A549 (cell line): ENCODE measurements at regions not wholly inside any gene's neighbourhood (a gene's known extent, or its start where the extent isn't known, plus 50 kb on each side); places are given as distances from the start of the nearest gene placed in this dataset.
"Not testable (repeated sequence)": the region's sequence is repeated elsewhere in the genome, so short reads cannot be mapped to it uniquely, and the experiment has no call there.

ENCODE experiments used
- ATAC-seq, 2 experiments: fragments of 200-7000 bp in 1 of 2; fragments of >200 bp in 1 of 2; cut with Nextera tagmentation in 1 of 2; cut with Tn5 transposase in 1 of 2; 3 replicates each; pipeline versions ENCODE4 v1.8.0 to v1.9.1; 2018 to 2020; ENCODE audit warnings: mild to moderate bottlenecking in 1 of 2, moderate library complexity in 1 of 2
- CTCF ChIA-PET: fragments of 300-600 bp; sonication (Branson Sonifier 250); formaldehyde crosslinking; extraction: SDS; loops from one replicate; lab custom pipeline; 2021; ENCODE audit warnings: antibody characterized with exemption, inconsistent platforms; lab: Yijun Ruan, JAX
- POLR2A ChIA-PET: fragments of 350-600 bp; formaldehyde crosslinking; extraction: SDS; loops from one replicate; lab custom pipeline; 2021; ENCODE audit warnings: antibody characterized with exemption, inconsistent platforms; lab: Yijun Ruan, JAX
- DNase-seq, 2 experiments: peaks; one replicate each; pipeline versions ENCODE4 v3.0.0 to v3.0.0-alpha.2; 2011 to 2016; ENCODE audit warnings: low read depth in 1 of 2, low spot score in 1 of 2
- FAIRE-seq: peaks from 2 replicates; lab custom pipeline; 2011; peaks lifted over from hg19 to GRCh38; lab: Jason Lieb, UNC
- H3K27ac ChIP-seq, 2 experiments: fragments of >200 bp; sonication (Bioruptor Twin); formaldehyde crosslinking; 3 replicates each; pipeline ENCODE4 v1.5.1; 2016 to 2017
- H3K4me1 ChIP-seq: fragments of >200 bp; sonication (Bioruptor Twin); formaldehyde crosslinking; 3 replicates; pipeline ENCODE4 v1.6.1; 2016
- H3K4me2 ChIP-seq: fragments of >200 bp; sonication (Bioruptor Twin); formaldehyde crosslinking; 3 replicates; pipeline ENCODE4 v1.6.1; 2016
- H3K4me3 ChIP-seq: fragments of >200 bp; sonication (Bioruptor Twin); formaldehyde crosslinking; 3 replicates; pipeline ENCODE4 v1.5.1; 2016
- H3K9me3 ChIP-seq: fragments of >200 bp; sonication (Bioruptor Twin); formaldehyde crosslinking; 3 replicates; pipeline ENCODE4 v1.6.1; 2016
- EHF ChIP-seq: fragments of 250-450 bp; sonication (Bioruptor Pico); IDR thresholded peaks from 2 replicates; pipeline ENCODE4 v1.5.0; 2020; ENCODE audit warnings: mild to moderate bottlenecking
- EHMT2 ChIP-seq: fragments of 200-600 bp; sonication (generic); IDR thresholded peaks from 2 replicates; pipeline ENCODE4 v1.6.1; 2016; ENCODE audit warnings: antibody characterized with exemption, low read depth, mild to moderate bottlenecking, moderate library complexity
- FOSL2 ChIP-seq, 2 experiments: fragments of 450-650 bp in 1 of 2; fragments of >200 bp in 1 of 2; sonication (Bioruptor Twin) in 1 of 2; formaldehyde crosslinking; IDR thresholded peaks; 2 replicates each; pipeline versions ENCODE4 v1.5.0 to v1.6.1; 2016 to 2020; ENCODE audit warnings: mild to moderate bottlenecking in 1 of 2, moderate library complexity in 1 of 2
- FOXS1 ChIP-seq: fragments of 250-450 bp; sonication (Bioruptor Pico); IDR thresholded peaks from 2 replicates; pipeline ENCODE4 v1.5.0; 2020; ENCODE audit warnings: mild to moderate bottlenecking, moderate library complexity
- GATA3 ChIP-seq: IDR thresholded peaks from 2 replicates; pipeline ENCODE4 v1.6.1; 2012; ENCODE audit warnings: borderline replicate concordance
- HEYL ChIP-seq: fragments of 250-450 bp; sonication (Bioruptor Pico); IDR thresholded peaks from 2 replicates; pipeline ENCODE4 v1.8.0; 2021; ENCODE audit warnings: mild to moderate bottlenecking, moderate library complexity
- NFE2L2 ChIP-seq: fragments of 150-350 bp; conservative IDR thresholded peaks from 2 replicates; pipeline ENCODE4 v1.6.1; 2014; ENCODE audit warnings: low read length
- RAD21 ChIP-seq, 2 experiments: fragments of >200 bp in 1 of 2; sonication (Bioruptor Twin) in 1 of 2; formaldehyde crosslinking in 1 of 2; IDR thresholded peaks in 1 of 2; conservative IDR thresholded peaks in 1 of 2; 2 replicates in 1 of 2; 3 replicates in 1 of 2; pipeline ENCODE4 v1.6.1; 2012 to 2018; ENCODE audit warnings: inconsistent platforms in 1 of 2
- RCOR1 ChIP-seq: fragments of 150-350 bp; IDR thresholded peaks from 2 replicates; pipeline ENCODE4 v1.6.1; 2014; ENCODE audit warnings: antibody characterized with exemption, low read length, low read depth
- RFX5 ChIP-seq: fragments of 450-650 bp; IDR thresholded peaks from 2 replicates; pipeline ENCODE4 v1.7.1; 2014; ENCODE audit warnings: antibody characterized with exemption, mild to moderate bottlenecking, moderate library complexity
- SREBF2 ChIP-seq: fragments of 450-650 bp; IDR thresholded peaks from 2 replicates; pipeline ENCODE4 v1.6.1; 2014; ENCODE audit warnings: mild to moderate bottlenecking, moderate library complexity
- TP53 ChIP-seq: fragments of 250-450 bp; sonication (Bioruptor Pico); IDR thresholded peaks from 2 replicates; pipeline ENCODE4 v1.5.0; 2021; ENCODE audit warnings: mild to moderate bottlenecking, moderate library complexity
- WGBS: methylation state at CpG from one replicate; pipeline ENCODE4 v1.1.6; 2017; ENCODE audit errors: missing lambda C conversion rate; 5-methylcytosine and 5-hydroxymethylcytosine counted together
- TF ChIP-seq, protein P1 (sequence below): IDR thresholded peaks from 2 replicates; pipeline ENCODE4 v1.6.1; 2012
- TF ChIP-seq, protein P2 (sequence below): fragments of >200 bp; sonication (Bioruptor Twin); formaldehyde crosslinking; IDR thresholded peaks from 2 replicates; pipeline ENCODE4 v1.6.1; 2016

- Histone ChIP-seq H3K4me3 (no peak overlapping the region), H3K4me1 (no peaks in the 10 kb centered on the region), H3K27ac (no peak overlapping the region), H3K9me3 (no peaks in the 10 kb centered on the region), H3K4me2 (no peak overlapping the region)
- ChIA-PET POLR2A (no interaction called here), CTCF (interaction anchor here (1.0 kb wide), 1 partner anchor 10 kb away, joined by 3 read pairs; no protein-coding TSS in a partner anchor)
- no peak for ATAC-seq
- no peak for FAIRE-seq
- no peak for DNase-seq
- TF ChIP-seq RFX5 (no peak), EHF (CRISPR knock-in tag) (no peak), FOXS1 (CRISPR knock-in tag) (no peak), FOSL2 (IDR thresholded peaks at IDR 0.05) (no peak), FOSL2 (CRISPR knock-in tag; IDR thresholded peaks at IDR 0.05) (no peak), SREBF2 (no peak), EHMT2 (no peak), TP53 (CRISPR knock-in tag) (no peak), RCOR1 (no peak), NFE2L2 (no peak), GATA3 (no peak), HEYL (CRISPR knock-in tag) (no peak)
- TF ChIP-seq, protein P1, sequence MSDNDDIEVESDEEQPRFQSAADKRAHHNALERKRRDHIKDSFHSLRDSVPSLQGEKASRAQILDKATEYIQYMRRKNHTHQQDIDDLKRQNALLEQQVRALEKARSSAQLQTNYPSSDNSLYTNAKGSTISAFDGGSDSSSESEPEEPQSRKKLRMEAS = no peak
- WGBS = 18% methylated on average over 4 of the region's 4 CpGs
These were observed 230.7 kb upstream of the CCL2 start for GRCh38 chr17:34024386-34024785.

GRCh38 chr17:34024806-34025551, 230.1 kb upstream of the CCL2 start:
- Histone ChIP-seq H3K4me3 (no peak overlapping the region), H3K9me3 (no peaks in the 10 kb centered on the region), H3K4me2 (no peak overlapping the region), H3K27ac (no peak overlapping the region), H3K4me1 (no peaks in the 10 kb centered on the region)
- DNase-seq (no peak), FAIRE-seq (no peak), ATAC-seq (0 out of 6 replicates have a peak, but pooled peaks have one; percentile 32 to 54)
- TF ChIP-seq, protein P2, sequence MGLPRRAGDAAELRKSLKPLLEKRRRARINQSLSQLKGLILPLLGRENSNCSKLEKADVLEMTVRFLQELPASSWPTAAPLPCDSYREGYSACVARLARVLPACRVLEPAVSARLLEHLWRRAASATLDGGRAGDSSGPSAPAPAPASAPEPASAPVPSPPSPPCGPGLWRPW = no peak
- TF ChIP-seq RAD21 (conservative IDR thresholded peaks at IDR 0.05 in 1 of 2, IDR thresholded peaks at IDR 0.05 in 1 of 2) = peak in 1 of 2 experiments; percentile 12; a peak in 1 of 5 replicates
- WGBS = 0% methylated on average over 2 of the region's 2 CpGs
- ChIA-PET CTCF (interaction anchor here (1.0 kb wide), 1 partner anchor 11 kb away, joined by 3 read pairs; no protein-coding TSS in a partner anchor), POLR2A (no interaction called here)

- POLR2A ChIA-PET, ATAC-seq, DNase-seq, H3K4me3 ChIP-seq, H3K27ac ChIP-seq, FAIRE-seq, H3K9me3 ChIP-seq, H3K4me2 ChIP-seq, CTCF ChIA-PET, H3K4me1 ChIP-seq: not testable (repeated sequence)
- 5% methylated on average over 7 of the region's 7 CpGs for WGBS
These were observed 224.5 kb upstream of the CCL2 start for GRCh38 chr17:34030601-34031000.

DNA sequence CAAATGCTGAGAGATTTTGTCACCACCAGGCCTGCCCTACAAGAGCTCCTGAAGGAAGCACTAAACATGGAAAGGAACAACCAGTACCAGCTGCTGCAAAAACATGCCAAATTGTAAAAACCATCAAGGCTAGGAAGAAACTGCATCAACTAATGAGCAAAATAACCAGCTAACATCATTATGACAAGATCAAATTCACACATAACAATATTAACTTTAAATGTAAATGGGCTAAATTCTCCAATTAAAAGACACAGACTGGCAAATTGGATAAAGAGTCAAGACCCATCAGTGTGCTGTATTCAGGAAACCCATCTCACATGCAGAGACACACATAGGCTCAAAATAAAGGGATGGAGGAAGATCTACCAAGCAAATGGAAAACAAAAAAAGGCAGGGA, 222.8 kb upstream of the CCL2 start:
- H3K4me3 ChIP-seq, CTCF ChIA-PET, H3K9me3 ChIP-seq, H3K4me2 ChIP-seq, H3K27ac ChIP-seq, ATAC-seq, H3K4me1 ChIP-seq, DNase-seq, FAIRE-seq, POLR2A ChIA-PET: not testable (repeated sequence)

- WGBS = 62% methylated on average over 9 of the region's 9 CpGs
These were observed 216.3 kb upstream of the CCL2 start for GRCh38 chr17:34038786-34039185.

GRCh38 chr17:34039213-34039612, 215.9 kb upstream of the CCL2 start:
- WGBS = 42% methylated on average over 11 of the region's 11 CpGs
- CTCF ChIA-PET, POLR2A ChIA-PET, H3K4me2 ChIP-seq, H3K9me3 ChIP-seq, FAIRE-seq, ATAC-seq, H3K27ac ChIP-seq, H3K4me3 ChIP-seq, H3K4me1 ChIP-seq, DNase-seq: not testable (repeated sequence)

More at GRCh38 chr17:34038786-34039185, 216.3 kb upstream of the CCL2 start:
- FAIRE-seq, CTCF ChIA-PET, POLR2A ChIA-PET, ATAC-seq, DNase-seq, H3K27ac ChIP-seq, H3K9me3 ChIP-seq, H3K4me2 ChIP-seq, H3K4me1 ChIP-seq, H3K4me3 ChIP-seq: not testable (repeated sequence)

DNA sequence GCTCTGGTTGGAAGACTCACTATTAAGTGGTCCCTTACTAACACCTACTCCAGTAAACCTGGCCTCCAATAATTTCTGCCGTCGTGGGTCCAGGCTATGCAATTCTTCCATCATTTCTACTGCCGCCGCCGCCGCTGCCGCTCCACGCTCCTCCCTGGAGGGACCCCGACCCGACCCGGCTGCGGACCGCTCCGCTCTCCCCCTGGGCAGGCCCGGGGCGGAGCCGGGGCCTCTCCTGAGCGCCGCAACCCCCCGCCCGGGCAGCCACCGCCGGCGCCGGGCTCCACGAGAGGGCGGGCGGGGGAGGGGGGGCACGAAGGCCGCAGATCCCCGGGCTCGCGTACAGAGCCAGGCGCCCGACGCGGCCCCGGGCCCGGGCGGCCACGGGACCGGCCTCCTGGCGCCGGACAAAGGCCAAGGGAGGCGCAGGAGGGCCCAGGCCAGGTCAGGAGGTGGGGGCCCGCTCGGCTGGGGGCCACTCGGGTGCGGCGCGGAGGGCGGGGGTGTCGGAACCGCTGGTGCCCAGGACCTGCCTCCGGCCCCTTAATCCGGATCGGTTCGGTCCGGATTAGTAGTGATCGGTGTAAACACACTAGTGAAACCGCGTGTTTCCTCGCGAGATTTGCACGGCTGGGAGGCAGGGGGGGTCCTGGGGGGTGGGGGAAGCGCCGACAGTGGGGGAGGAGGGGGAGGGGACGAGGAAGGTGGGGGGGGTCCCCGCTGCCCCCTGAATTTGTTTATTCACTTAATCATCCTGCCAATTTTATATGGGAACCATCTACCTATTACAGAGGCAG, 215.1 kb upstream of the CCL2 start:
- H3K27ac ChIP-seq, H3K4me3 ChIP-seq, H3K9me3 ChIP-seq, POLR2A ChIA-PET, CTCF ChIA-PET, FAIRE-seq, H3K4me1 ChIP-seq, H3K4me2 ChIP-seq, DNase-seq: not testable (repeated sequence)
- ATAC-seq = peak; percentile 66 to 93; a peak in 5 of 6 replicates
- 50% methylated on average over 33 of the region's 69 CpGs for WGBS
